GM12878 (cell line): ENCODE measurements at regions not wholly inside any gene's neighbourhood (a gene's known extent, or its start where the extent isn't known, plus 50 kb on each side); places are given as distances from the start of the nearest gene placed in this dataset.

ENCODE experiments used
- GABPA ChIP-seq: IDR thresholded peaks from 2 replicates; pipeline ENCODE4 v1.6.1; 2014; ENCODE audit warnings: antibody characterized with exemption, low read depth, mild to moderate bottlenecking, inconsistent platforms
- POLR2A ChIP-seq: IDR thresholded peaks from 2 replicates; pipeline ENCODE4 v1.6.1; 2011; ENCODE audit warnings: low read depth, mild to moderate bottlenecking, low read length
- POLR2AphosphoS5 ChIP-seq: IDR thresholded peaks from 2 replicates; pipeline ENCODE4 v1.6.1; 2011; ENCODE audit warnings: mild to moderate bottlenecking, low read length, inconsistent platforms
- RAD21 ChIP-seq: IDR thresholded peaks from 2 replicates; pipeline ENCODE4 v1.6.1; 2011; ENCODE audit warnings: mild to moderate bottlenecking, low read depth, low read length, moderate library complexity; ENCODE audit not compliant: insufficient read depth
- RAD51 ChIP-seq: fragments of 450-650 bp; IDR thresholded peaks from 2 replicates; pipeline ENCODE4 v1.6.1; 2016; ENCODE audit warnings: moderate library complexity, mild to moderate bottlenecking, inconsistent platforms
- SMC3 ChIP-seq: IDR thresholded peaks from 2 replicates; pipeline ENCODE4 v1.6.1; 2011; ENCODE audit warnings: low read length, improper control_type of control experiment, borderline replicate concordance
- SP1 ChIP-seq: IDR thresholded peaks from one replicate; pipeline ENCODE4 v1.6.1; 2011; ENCODE audit warnings: low read depth, low read length
- TCF12 ChIP-seq: IDR thresholded peaks from 2 replicates; pipeline ENCODE4 v1.6.1; 2011; ENCODE audit warnings: low read depth, mild to moderate bottlenecking, low read length
- ZBTB40 ChIP-seq: fragments of 450-650 bp; IDR thresholded peaks from 2 replicates; pipeline ENCODE4 v1.6.1; 2016; ENCODE audit warnings: mild to moderate bottlenecking, moderate library complexity, borderline replicate concordance
- TF ChIP-seq, protein P1 (sequence below): IDR thresholded peaks from 2 replicates; pipeline ENCODE4 v1.6.1; 2011; ENCODE audit warnings: low read depth, mild to moderate bottlenecking, low read length, moderate library complexity, borderline replicate concordance; ENCODE audit errors: extremely low read depth

DNA sequence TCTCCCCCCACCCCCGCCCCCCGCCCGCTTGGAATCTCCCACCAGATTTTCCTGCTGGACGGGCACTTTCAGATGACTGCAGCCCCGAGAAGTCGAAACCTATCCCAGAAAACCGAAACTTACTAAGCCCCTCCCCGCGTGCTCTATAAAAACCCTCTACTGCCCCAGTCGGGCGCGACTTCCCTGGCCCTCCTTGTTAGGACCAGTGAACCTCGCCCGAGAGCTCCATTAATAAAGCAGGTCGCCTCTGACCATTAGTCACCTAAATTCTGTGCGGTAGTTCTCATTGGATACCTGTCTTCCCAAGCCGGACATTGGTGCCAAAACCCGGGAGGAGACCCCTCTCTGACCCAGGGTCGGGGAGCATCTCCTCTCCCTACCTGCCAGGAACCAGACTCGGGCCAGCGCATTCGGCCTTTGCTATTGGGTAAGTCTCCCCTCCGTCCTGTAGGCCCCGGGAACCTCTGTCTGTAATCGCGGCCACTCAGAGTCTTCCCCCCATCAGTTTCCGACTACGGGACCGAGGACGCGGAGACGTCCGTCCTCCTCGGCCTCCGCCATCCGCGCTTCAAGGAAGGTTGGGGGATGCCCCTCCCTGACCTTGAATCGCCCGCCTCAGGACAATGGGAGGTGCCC is 958.0 kb downstream of the RPA4 start:
- TF ChIP-seq POLR2AphosphoS5 (no peak), GABPA (no peak), ZBTB40 (no peak), RAD51 (no peak), SP1 (no peak), TCF12 (no peak), POLR2A (no peak), SMC3 (no peak), RAD21 (no peak)
- TF ChIP-seq, protein P1, sequence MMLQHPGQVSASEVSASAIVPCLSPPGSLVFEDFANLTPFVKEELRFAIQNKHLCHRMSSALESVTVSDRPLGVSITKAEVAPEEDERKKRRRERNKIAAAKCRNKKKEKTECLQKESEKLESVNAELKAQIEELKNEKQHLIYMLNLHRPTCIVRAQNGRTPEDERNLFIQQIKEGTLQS, result no peak
